Suppressor macrophage (primary cell): ENCODE measurements at regions not wholly inside any gene's neighbourhood (a gene's known extent, or its start where the extent isn't known, plus 50 kb on each side); places are given as distances from the start of the nearest gene placed in this dataset.
"Not testable (repeated sequence)": the region's sequence is repeated elsewhere in the genome, so short reads cannot be mapped to it uniquely, and the experiment has no call there.

Experiments used
- DNase-seq, 4 experiments: peaks; one replicate each; pipeline ENCODE4 v3.0.0-alpha.2; 2020 to 2022

DNA sequence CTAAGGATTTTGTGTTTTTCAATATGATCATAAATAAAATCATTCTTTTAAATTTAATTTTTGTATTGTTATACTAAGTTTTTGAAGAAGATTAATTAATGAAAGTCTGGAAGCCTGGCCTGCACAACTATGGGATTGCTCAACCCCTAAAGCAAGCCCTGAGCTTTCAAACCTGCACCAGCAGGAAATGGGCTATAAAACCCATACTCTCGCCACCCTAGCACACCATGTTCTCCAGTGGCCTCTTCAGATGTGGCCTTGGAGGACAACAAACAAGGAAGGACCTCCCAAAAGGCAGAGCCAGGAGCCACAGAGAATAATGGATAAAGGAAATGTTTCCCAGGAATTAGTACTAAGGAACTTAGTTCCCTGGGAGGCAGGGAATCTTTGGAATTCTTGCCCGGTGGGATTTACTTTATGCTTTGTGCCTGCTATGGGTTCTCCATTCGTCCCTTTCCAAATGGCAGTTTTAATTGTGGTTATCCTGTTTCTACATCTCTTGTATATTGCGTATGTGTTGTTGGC is 212.5 kb downstream of the ZFP36L2 start:
- no peak for DNase-seq

DNA sequence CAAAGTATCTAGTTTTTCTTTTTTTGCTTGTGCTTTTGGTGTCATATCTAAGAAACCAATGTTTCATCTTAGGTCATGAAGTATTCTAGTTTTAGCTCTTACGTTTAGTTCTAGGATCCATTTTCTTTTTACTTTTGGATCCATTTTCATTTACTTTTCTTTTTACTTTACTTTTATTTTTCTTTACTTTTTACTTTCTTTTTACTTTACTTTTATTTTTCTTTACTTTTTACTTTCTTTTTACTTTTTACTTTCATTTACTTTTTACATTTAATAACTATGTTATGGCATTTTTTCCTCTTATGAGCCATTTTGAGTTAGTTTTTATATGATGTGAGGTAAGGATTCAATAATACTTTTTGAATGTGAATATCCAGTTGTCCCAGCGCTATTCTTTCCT is 213.4 kb downstream of the ZFP36L2 start:
- no peak for DNase-seq

DNA sequence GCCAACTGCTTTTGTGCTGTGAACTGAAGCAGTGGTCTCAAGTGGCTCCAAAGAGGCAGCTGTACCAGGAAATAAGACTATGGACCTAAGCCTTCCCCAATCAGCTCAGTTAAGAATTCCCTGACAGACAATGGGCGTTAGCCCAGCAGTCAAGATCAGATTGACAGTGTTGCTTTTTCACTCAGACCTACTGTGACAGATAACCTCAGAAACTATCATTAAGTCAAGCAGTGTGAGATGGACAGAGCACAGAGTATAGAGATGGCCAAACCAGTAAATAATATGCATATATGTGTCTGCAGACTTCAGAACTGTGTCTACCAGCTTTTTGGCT is 215.3 kb downstream of the ZFP36L2 start:
- DNase-seq, result no peak

DNA sequence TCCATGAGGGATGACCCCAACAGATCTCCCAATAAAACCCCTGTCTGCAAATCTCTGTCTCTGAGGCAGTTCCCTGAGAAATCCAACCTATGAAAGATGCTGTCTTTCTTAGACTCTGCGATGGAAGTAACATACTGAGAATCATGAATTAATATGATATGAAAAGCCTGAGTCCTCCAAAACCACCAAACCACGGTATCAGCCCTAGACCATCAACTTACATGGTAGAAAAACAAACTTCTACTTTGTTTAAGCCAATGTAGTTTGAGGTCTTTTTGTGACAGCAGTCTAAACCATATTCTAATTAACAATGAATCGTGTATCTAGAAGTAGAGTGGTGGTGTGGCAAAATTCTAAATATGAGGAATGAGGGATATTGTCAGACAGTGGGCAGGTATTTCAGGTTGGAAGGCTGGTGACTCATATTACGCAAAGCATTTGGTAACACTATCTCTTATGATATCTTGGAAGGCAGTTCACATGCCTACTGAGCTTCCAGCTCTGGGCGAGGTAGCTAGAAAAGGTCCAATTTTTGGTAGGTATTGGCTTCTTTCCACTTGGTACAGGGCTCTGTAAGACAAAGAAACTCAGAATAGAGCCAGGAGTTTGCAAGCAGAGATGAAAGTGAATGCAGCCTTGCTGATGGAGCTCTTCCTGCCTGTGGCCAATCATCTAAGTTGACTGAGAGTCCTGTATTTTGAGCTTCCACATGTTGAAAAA is 215.8 kb downstream of the ZFP36L2 start:
- DNase-seq, result no peak

DNA sequence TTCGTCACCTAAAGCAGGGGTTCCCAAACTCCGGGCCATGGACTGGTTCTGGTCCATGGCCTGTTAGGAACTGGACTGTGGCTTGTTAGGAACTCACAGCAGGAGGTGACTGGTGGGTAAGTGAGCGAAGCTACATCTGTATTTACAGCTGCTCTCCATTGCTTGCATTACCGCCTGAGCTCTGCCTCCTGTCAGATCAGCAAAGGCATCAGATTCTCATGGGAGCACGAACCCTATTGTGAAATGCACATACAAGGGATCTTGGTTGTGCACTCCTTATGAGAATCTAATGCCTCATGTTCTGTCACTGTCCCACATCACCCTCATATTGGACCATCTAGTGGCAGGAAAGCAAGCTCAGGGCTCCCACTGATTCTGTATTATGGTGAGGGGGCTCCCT is 217.0 kb downstream of the ZFP36L2 start:
- no peak for DNase-seq

DNA sequence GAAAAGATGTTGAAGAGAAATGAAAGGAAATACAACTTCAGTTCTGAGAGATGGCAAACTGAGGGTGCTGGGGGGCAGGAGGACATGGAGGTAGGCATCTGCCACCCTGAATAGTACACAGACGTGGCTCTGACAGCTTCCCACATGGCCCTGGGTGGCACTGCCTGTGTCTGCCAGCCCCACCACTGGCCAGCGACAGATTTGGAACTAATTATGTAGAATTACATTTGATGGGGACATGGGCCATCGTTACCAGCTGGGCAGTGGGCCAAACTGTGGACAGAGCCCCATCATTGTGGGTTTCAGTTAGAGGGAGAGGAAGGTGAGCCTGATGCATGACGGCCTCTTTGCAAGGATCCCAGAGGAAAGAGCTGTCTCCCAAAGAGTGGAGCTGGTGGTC is 216.0 kb upstream of the HAAO start:
- DNase-seq, result no peak

DNA sequence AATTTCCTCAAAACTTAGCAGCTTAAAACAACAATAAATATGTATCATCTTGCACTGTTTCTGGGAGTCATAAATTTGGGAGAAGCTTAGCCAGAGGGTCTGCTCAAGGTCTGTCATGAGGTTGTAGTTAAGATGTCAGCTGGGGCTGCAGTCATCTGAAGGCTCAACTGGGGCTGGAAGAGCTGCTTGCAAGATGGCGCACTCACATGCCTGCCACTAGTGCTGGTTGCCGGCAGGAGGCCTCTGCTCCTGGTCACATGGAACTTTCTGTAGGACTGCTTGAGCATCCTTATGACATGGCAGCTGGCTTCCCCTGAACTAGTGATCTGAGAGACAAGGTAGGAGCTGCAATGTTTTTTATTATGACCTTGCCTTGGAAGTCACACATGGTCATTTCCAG is 215.5 kb upstream of the HAAO start:
- no peak for DNase-seq

DNA sequence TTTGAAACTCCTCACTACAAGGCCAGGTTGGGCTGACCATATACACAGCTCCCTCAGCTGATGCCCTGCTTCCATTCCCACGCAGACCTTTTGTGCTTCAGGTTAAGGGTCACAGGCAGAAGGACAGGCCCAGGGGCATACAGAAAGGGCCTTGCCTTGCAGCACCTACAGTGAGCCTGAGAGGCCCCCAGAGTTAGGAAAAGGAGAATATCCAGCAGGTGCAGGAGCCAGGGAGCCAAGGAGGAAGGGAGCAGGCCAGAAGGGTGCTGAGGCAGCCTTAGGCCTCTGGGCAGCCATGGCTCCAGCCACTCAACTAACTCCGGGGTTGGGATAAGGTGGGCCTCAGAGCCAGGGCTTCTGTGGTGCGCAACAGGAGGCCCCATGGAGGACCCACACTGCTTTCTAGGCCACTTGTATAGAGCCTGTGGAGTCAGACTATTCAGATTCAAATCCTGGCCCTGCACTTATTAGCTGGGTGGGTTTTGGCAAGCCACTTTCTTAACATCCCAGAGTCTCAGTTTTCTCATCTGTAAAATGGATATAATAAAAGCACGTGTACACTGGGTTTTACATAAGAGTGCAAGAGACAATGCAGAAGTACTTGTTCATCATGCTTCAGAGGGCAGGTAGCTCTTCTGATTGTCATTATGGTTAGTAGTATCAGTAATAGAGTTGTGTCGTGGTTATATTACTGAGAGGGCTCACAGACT is 214.6 kb upstream of the HAAO start:
- no peak for DNase-seq

DNA sequence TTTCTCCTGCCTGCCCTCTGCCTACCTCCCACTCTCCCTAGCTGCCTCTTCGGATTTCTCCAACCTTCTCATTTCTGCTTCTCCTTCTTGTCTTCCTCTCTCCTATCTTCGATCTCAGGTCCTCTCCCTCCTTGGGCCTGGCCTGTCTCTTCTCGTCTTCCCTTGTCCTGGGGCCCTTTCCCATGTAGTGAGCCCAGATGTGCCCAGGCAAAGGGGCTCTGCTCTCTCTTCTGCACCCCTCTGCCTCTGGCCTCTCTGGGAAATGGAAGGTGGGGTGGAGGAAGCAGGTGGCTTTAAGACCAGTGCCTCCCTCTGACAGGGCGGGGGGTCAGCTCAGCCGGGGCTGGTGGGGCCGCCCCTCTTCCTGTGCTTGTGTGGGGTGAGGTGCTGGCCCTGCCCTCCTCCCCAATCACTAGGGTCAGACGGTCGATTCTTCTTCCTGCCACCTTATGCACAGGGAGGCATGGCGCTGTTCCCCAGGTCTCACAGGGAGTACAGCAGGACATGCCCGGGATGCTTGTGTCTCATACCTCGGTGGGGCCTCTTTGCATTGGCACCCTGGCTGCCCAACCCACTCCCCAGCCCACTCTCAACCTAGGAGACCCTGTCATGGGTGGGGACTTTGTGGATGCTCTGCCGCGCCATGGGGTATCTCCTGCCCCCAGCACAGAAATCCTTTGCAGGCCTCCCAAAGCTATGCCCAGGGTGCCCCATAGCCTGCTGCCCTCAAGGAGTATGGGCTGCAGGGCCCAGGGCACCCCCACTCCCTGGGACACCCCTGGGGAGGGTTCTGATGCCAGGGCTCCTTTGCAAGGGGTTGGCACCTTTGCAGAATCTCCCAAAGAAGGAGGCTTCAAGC is 213.8 kb upstream of the HAAO start:
- no peak for DNase-seq

DNA sequence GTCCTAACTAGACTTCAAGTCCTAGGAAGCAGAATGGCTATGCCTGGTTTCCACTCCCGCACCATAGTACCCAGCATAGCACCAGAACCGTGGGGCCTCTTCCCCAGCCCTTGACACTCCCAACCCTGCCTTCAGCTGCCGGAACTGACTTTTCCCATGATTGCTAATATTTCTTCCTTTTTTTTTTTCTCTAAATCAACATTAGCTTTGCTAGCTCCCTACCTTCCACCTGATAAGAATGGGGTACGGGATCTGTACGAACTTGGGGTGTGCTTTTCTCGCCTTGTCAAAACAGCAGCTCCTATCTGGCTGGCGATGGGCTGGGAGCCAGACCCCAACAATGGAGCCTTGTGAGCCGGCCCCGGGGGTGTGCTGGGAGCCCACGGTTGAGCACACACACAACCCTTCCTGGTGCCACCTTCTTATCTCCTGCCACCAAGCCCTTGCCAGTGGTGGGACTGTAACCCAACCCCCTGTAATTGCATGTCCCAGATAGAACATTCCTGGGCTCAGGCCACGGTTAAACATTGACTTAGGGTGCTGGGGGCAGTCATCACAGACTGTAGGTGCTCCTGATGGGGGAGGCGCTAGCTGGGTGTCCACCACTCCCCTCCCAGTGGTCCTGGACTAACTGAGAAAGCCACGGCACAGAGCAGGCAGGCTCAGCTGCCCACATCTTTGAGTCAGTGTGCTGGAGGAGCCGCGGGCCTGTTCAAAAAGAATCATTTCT is 213.0 kb upstream of the HAAO start:
- peak in 3 of 4 experiments; percentile 40 to 50 (median 44) for DNase-seq

DNA sequence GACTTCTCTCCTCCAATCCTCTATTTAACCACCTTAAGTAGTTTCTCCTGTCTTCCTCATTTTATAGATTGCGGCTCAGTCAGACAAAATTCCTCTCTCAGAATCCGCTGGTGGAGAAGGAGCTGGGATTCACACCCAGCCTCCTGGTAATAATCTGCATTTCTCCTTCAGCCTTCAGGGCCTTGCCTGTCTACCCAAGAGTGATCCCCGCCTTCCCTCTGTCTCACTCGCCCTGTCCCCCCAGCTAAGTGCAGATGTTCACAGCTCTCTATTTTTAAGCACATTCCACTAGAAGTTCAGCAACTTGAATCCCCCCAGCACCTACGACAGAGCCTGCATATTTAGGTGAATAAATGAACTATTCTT is 212.5 kb upstream of the HAAO start:
- no peak for DNase-seq

DNA sequence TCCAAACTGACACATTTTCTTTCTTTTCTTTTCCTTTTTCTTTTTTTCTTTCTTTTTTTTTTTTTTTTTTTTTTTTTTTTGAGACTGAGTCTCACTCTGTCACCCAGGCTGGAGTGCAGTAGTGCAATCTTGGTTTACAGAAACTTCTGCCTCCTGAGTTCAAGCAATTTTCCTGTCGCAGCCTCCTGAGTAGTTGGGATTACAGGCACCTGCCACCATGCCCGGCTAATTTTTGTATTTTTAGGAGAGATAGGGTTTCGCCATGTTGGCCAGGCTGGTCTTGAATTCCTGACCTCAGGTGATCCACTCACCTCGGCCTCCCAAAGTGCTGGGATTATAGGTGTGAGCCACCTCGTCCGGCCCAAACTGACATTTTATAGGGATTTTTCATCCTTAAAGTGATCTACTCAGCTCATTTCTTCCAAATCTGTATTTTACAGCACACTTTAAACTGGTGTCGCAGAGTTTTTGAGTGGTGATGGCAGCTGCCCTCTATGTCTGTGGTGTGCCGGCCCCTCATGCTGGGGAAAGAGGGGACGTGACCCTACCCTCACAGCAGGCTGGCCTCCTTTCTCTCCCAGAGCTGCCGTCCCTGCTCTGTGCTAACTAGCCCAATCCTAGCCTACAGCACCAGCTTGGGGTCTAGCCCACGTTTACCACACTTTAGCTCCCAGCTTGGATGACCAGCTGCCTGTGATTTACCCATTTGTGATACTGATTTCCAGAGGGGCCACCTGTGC is 211.9 kb upstream of the HAAO start:
- DNase-seq, result not testable (repeated sequence)

DNA sequence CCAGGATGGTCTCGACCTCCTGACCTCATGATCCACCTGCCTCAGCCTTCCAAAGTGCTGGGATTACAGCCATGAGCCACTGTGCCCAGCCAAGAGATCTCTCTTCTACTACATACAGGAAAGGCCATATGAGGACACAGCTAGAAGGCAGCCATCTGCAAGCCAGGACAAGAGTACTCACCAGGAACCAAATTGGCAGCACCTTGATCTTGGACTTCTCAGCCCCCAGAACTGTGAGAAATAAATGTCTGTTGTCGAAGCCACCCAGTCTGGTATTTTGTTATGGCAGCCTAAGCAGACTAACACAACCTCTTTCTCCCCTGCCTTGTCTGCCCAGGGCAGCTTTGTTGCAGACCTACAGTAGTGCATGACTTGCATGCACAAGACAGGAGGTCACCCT is 211.3 kb upstream of the HAAO start:
- DNase-seq, result no peak

DNA sequence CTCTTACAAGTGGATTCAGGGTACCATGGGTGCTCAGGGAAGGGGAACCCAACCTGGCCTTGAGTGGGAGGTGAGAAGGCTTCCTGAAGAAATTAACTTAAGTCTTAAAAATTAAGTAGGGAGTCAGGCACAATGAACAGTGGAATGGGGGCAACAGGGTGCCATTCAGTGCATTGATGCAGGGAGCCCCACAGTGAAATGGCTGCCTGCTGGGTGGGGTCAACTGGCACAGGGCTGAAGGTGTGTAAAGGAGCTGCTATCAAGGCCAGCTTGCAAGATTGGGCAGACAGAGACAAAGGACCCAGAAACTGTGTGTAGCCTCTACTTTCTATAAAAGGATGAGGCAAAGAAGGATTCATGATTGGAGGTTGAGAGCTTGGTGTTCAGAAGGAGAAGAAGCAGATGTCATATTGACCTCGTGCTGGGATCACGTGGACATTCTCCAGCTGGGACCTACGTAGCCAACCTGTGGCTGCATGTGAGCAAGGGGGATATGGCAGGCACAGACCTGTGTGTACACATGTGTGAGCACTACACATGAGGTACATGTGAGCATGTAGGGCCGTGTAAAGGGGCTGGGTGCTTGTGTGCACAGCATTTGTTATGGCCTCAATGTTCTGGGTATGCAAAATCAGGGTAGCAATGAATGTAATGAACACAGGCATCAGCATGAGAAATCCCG is 209.5 kb upstream of the HAAO start:
- no peak for DNase-seq

DNA sequence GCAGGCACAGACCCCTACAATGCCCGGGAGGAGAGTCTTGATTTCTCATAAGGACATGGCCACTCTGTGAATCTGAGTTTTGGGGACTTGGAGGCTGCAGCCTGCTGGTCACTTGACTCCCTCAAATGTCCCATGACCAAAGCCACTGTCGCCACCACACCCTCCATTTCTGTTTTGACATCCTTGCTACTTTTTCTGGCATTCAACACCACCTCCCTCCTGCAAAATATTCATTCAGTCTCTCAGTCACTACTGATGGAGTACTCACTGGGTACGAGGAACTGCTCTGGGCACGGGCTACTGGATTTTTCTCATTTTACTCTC is 208.6 kb upstream of the HAAO start:
- no peak for DNase-seq

DNA sequence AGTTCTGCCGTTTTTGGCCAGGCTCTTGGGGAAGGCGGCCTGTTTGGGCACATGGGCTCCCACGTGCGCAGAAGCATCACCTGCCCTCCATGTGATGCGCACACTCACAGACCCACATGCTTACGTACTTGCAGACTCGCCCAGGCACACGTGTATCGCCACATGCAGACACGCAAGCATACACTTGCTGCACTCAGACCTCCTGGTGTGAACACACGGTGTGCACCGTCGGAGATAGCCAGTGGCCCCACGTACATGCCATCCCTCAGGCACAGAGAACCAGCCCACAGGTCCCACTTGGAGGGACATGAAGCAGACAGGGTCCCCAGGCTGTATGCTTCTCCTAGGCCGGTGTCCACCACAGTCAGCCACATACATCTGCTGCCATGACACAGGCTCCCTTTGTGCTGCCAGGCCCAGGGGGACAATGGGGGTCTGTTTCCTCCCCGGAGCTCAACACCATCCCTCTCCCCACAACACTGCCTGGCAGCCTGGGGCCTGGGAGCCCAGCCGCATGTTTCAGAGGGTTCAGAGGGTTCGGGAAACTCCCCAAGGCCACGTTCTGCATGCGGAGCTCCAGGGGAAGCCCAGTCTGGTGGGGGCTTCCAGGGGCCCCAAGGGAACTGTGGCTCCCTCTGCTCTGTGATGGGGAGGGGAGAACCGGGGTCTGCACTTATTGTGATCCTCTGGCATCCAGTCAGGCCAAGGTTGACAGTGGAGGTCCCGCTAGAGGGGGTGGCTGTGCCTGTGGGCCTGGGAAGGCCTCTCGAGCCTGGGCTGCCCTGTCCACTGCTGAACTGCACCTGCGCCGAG is 208.1 kb upstream of the HAAO start:
- DNase-seq, result no peak

DNA sequence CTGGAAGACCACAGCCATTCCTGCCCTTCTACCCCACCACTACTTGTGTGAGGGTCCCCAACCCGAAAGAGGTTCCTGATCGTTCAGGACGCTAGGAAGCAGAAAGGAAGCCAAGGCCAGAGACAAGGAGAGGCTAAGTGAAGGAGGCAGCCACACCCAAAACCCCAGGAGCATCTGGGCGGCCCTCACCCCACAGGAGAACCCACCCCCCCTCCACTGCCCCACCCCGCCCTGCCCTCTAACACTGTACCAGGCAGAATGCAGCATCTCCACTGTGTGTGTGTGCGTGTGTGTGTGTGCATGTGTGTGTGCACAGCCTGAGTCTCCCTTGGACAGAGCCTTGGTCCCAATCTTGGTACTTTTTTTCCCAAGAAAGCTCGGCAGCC is 207.5 kb upstream of the HAAO start:
- DNase-seq, result no peak

DNA sequence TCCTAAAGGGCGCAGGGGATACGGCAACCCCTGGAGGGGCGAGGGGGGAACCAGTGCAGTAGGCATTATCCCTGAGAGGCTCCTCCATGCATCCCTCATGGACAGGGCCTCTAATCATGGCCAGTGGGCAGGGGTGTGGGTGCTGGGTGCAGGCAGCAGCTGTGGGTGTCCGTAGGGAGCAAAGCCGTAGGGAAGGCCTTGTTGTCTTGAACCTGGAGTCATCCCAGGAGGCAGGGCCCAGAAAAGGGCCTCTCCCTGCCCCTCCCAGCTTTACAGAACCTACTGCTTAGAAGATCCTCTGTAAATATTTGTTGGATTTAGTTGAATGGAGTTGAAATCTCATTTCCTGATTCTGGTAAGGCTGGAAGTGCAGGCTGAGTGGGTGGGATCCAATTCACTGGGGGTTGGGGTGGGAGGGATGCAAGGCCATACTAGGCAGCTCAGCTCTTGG is 207.0 kb upstream of the HAAO start:
- DNase-seq, result peak in 2 of 4 experiments; percentile 29 to 47

DNA sequence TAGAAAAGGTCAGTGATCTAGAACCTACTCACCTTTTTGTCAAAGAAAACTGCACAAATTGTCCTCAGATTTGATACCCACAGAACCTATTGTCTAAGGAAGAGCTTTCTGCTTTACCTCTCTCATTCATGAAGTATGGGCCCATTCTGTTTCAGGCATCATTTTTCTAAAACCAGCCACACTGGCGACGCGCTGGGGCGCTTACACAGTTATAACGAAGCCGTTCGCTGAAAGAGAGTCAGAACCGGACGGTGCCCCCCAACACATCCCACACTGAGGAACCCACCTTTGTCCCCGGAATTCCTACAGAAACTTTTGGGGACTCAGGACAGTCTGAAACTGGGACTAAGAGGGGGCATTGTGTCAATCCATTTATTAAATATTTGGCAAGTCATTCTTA is 206.3 kb upstream of the HAAO start:
- no peak for DNase-seq

DNA sequence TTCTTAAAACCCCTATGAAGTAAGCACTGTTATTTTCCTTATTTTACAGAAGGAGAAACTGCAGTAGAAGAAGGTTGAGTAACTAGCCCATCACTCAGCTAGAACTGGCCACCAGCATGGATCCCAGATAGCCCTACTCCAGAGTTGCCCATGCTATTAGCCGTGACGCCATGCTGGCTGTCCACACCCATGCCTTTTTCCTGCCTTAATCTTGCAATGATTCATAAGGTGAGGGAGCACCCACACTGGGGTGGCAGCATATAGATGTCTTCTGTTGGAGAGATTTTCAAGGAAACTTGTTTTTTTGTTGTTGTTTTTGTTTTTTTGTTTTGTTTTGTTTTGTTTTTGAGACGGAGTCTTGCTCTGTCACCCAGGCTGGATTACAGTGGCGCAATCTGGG is 204.1 kb upstream of the HAAO start:
- no peak for DNase-seq
